ENCODE measurements at regions not wholly inside any gene's neighbourhood (a gene's known extent, or its start where the extent isn't known, plus 50 kb on each side); places are given as distances from the start of the nearest gene placed in this dataset.

GRCh38 chr7:81235997-81236396 lies 317.1 kb upstream of the SEMA3C start:
- no peak for TF ChIP-seq CTCF (IDR thresholded peaks at IDR 0.05)
- TF ChIP-seq EP300 (IDR thresholded peaks at IDR 0.05), result no peak

All from sigmoid colon (tissue), 4 donors.